H9 (cell line): ENCODE measurements at regions not wholly inside any gene's neighbourhood (a gene's known extent, or its start where the extent isn't known, plus 50 kb on each side); places are given as distances from the start of the nearest gene placed in this dataset.

ENCODE experiments used
- DNase-seq: peaks from one replicate; pipeline ENCODE4 v3.0.0-alpha.2; 2017
- H2AFZ ChIP-seq: one replicate; pipeline ENCODE4 v1.6.1; 2013; ENCODE audit warnings: mild to moderate bottlenecking, low read length, control low read depth, moderate library complexity
- H2AK5ac ChIP-seq: 2 replicates; pipeline ENCODE4 v1.6.1; 2013; ENCODE audit warnings: low read length, control low read depth, mixed read lengths; ENCODE audit not compliant: insufficient read length
- H2BK120ac ChIP-seq: one replicate; pipeline ENCODE4 v1.6.1; 2013; ENCODE audit warnings: low read depth, mild to moderate bottlenecking, low read length, control low read depth, inconsistent platforms; ENCODE audit not compliant: poor library complexity, severe bottlenecking
- H2BK12ac ChIP-seq: 2 replicates; pipeline ENCODE4 v1.6.1; 2013; ENCODE audit warnings: low read length, control low read depth, mixed read lengths, low read depth; ENCODE audit not compliant: insufficient read length
- H2BK15ac ChIP-seq: 2 replicates; pipeline ENCODE4 v1.6.1; 2013; ENCODE audit warnings: low read depth, low read length, control low read depth
- H2BK20ac ChIP-seq: one replicate; pipeline ENCODE4 v1.6.1; 2013; ENCODE audit warnings: low read depth, mild to moderate bottlenecking, low read length, control low read depth, inconsistent platforms; ENCODE audit not compliant: poor library complexity, severe bottlenecking
- H2BK5ac ChIP-seq: 2 replicates; pipeline ENCODE4 v1.6.1; 2013; ENCODE audit warnings: low read length, control low read depth, mixed read lengths; ENCODE audit not compliant: insufficient read length
- H3K14ac ChIP-seq: 2 replicates; pipeline ENCODE4 v1.6.1; 2013; ENCODE audit warnings: low read length, control low read depth; ENCODE audit not compliant: insufficient read depth
- H3K18ac ChIP-seq: 2 replicates; pipeline ENCODE4 v1.6.1; 2013; ENCODE audit warnings: low read depth, mild to moderate bottlenecking, mixed read lengths, low read length, control low read depth; ENCODE audit not compliant: insufficient read length
- H3K23ac ChIP-seq: 2 replicates; pipeline ENCODE4 v1.6.1; 2013; ENCODE audit warnings: low read length, control low read depth, mixed read lengths, low read depth; ENCODE audit not compliant: insufficient read length
- H3K23me2 ChIP-seq: 2 replicates; pipeline ENCODE4 v1.6.1; 2013; ENCODE audit warnings: low read depth, mild to moderate bottlenecking, mixed read lengths, low read length, control low read depth; ENCODE audit not compliant: insufficient read length, poor library complexity, severe bottlenecking
- H3K27ac ChIP-seq: 2 replicates; pipeline ENCODE4 v1.5.1; 2013; ENCODE audit warnings: low read length, control low read depth, mixed read lengths, low read depth; ENCODE audit not compliant: insufficient read length
- H3K27me3 ChIP-seq: 2 replicates; pipeline ENCODE4 v1.6.1; 2013; ENCODE audit warnings: low read length, control low read depth, inconsistent platforms; ENCODE audit not compliant: insufficient read depth
- H3K4ac ChIP-seq: 2 replicates; pipeline ENCODE4 v1.6.1; 2013; ENCODE audit warnings: low read depth, mild to moderate bottlenecking, control low read depth, inconsistent platforms, low read length, moderate library complexity
- H3K4me1 ChIP-seq: 2 replicates; pipeline ENCODE4 v1.6.1; 2013; ENCODE audit warnings: low read length, control low read depth, inconsistent platforms; ENCODE audit not compliant: insufficient read depth
- H3K4me2 ChIP-seq: 2 replicates; pipeline ENCODE4 v1.6.1; 2013; ENCODE audit warnings: low read length, control low read depth, mixed read lengths; ENCODE audit not compliant: insufficient read length, insufficient read depth
- H3K56ac ChIP-seq: 2 replicates; pipeline ENCODE4 v1.6.1; 2013; ENCODE audit warnings: low read depth, mild to moderate bottlenecking, mixed read lengths, low read length, control low read depth; ENCODE audit not compliant: insufficient read length
- H3K79me1 ChIP-seq: 2 replicates; pipeline ENCODE4 v1.6.1; 2013; ENCODE audit warnings: low read depth, mild to moderate bottlenecking, moderate library complexity, low read length, control low read depth, inconsistent platforms; ENCODE audit not compliant: insufficient read depth, poor library complexity, severe bottlenecking
- H3K79me2 ChIP-seq: 2 replicates; pipeline ENCODE4 v1.6.1; 2013; ENCODE audit warnings: low read length, control low read depth, inconsistent platforms; ENCODE audit not compliant: insufficient read depth
- H3K9ac ChIP-seq: 2 replicates; pipeline ENCODE4 v1.6.1; 2013; ENCODE audit warnings: low read length, control low read depth, mixed read lengths; ENCODE audit not compliant: insufficient read length; ENCODE audit errors: extremely low read depth
- H3K9me3 ChIP-seq: one replicate; pipeline ENCODE4 v1.6.1; 2013; ENCODE audit warnings: low read depth, low read length, inconsistent platforms; ENCODE audit not compliant: control insufficient read depth
- H3T11ph ChIP-seq: one replicate; pipeline ENCODE4 v1.6.1; 2013; ENCODE audit warnings: mild to moderate bottlenecking, low read length, control low read depth, inconsistent platforms
- H4K20me1 ChIP-seq: one replicate; pipeline ENCODE4 v1.6.1; 2013; ENCODE audit not compliant: control insufficient read depth, insufficient read length, insufficient read depth
- H4K5ac ChIP-seq: 2 replicates; pipeline ENCODE4 v1.6.1; 2013; ENCODE audit warnings: low read depth, mild to moderate bottlenecking, mixed read lengths, low read length, control low read depth; ENCODE audit not compliant: insufficient read length
- H4K8ac ChIP-seq: replicated peaks from 2 replicates; pipeline ENCODE4 v1.6.1; 2013; ENCODE audit warnings: low read length, control low read depth, mixed read lengths, low read depth; ENCODE audit not compliant: insufficient read length
- H4K91ac ChIP-seq: 2 replicates; pipeline ENCODE4 v1.6.1; 2013; ENCODE audit warnings: low read depth, mild to moderate bottlenecking, moderate library complexity, mixed read lengths, low read length, control low read depth; ENCODE audit not compliant: insufficient read length
- H3K27ac Mint-ChIP-seq, 3 experiments: 2 replicates in 2 of 3; 3 replicates in 1 of 3; pipeline ENCODE4 v1.8.0; 2020 to 2021; ENCODE audit warnings: mixed read lengths in 3 of 3, mild to moderate bottlenecking in 1 of 3, moderate library complexity in 1 of 3
- H3K27me3 Mint-ChIP-seq: 2 replicates; pipeline ENCODE4 v1.8.0; 2021; ENCODE audit warnings: low read depth, mild to moderate bottlenecking, moderate library complexity, mixed read lengths
- H3K36me3 Mint-ChIP-seq, 3 experiments: 2 replicates in 2 of 3; 3 replicates in 1 of 3; pipeline ENCODE4 v1.8.0; 2020 to 2021; ENCODE audit warnings: low read depth in 3 of 3, mixed read lengths in 3 of 3; ENCODE audit not compliant: insufficient read depth in 1 of 3
- H3K4me1 Mint-ChIP-seq, 2 experiments: 2 replicates each; pipeline ENCODE4 v1.8.0; 2020; ENCODE audit warnings: mixed read lengths in 2 of 2
- H3K4me3 Mint-ChIP-seq, 2 experiments: 2 replicates in 1 of 2; 3 replicates in 1 of 2; pipeline ENCODE4 v1.8.0; 2020 to 2021; ENCODE audit warnings: mild to moderate bottlenecking in 2 of 2, mixed read lengths in 2 of 2, moderate library complexity in 1 of 2
- H3K9me3 Mint-ChIP-seq, 2 experiments: 2 replicates in 1 of 2; 3 replicates in 1 of 2; pipeline ENCODE4 v1.8.0; 2020; ENCODE audit warnings: mild to moderate bottlenecking in 2 of 2, mixed read lengths in 2 of 2, moderate library complexity in 1 of 2
- CTCF ChIP-seq: fragments of 200-600 bp; sonication (generic); conservative IDR thresholded peaks from 3 replicates; pipeline ENCODE4 v1.8.0; 2021; ENCODE audit warnings: antibody characterized with exemption, mild to moderate bottlenecking
- WGBS: extraction: QIAGEN DNeasy Blood & Tissue Kit; methylation state at CpG from one replicate; pipeline ENCODE4 v1.1.7; 2013; ENCODE audit warnings: missing lambda C conversion rate, low lambda C conversion rate, mixed read lengths; ENCODE audit not compliant: insufficient read length; ENCODE audit errors: extremely low coverage; 5-methylcytosine and 5-hydroxymethylcytosine counted together

GRCh38 chr11:19561011-19561410, 151.6 kb upstream of the NAV2 start:
- no peak overlapping the region for H3K9ac ChIP-seq
- H2BK12ac ChIP-seq: no peak overlapping the region
- H2BK20ac ChIP-seq: no peak overlapping the region
- no peak overlapping the region for H3K4ac ChIP-seq
- no peak overlapping the region for H3K56ac ChIP-seq
- no peak overlapping the region for H3K4me2 ChIP-seq
- DNase-seq: no peak
- Mint-ChIP-seq H3K4me1 (peaks cover 5 to 21% of the 10 kb centered on the region in 2 experiments), H3K27ac (no peak overlapping the region), H3K36me3 (no peaks in the 10 kb centered on the region; a peak in 1 of 7 replicates), H3K4me3 (no peak overlapping the region), H3K9me3 (no peaks in the 10 kb centered on the region), H3K27me3 (peaks cover 4% of the 10 kb centered on the region)
- H4K5ac ChIP-seq: no peak overlapping the region
- no peaks in the 10 kb centered on the region for H4K20me1 ChIP-seq
- H3K23me2 ChIP-seq: no peaks in the 10 kb centered on the region
- no peak overlapping the region for H4K8ac ChIP-seq
- no peak overlapping the region for H3K14ac ChIP-seq
- H3T11ph ChIP-seq: no peak overlapping the region
- no peak overlapping the region for H3K23ac ChIP-seq
- H2AFZ ChIP-seq: no peak overlapping the region
- H2BK15ac ChIP-seq: no peak overlapping the region
- no peaks in the 10 kb centered on the region for H3K79me2 ChIP-seq
- H4K91ac ChIP-seq: no peak overlapping the region
- no peak overlapping the region for H2BK120ac ChIP-seq
- no peaks in the 10 kb centered on the region for H3K9me3 ChIP-seq
- H2AK5ac ChIP-seq: no peak overlapping the region
- H3K27ac ChIP-seq: no peak overlapping the region
- H3K4me1 ChIP-seq: no peaks in the 10 kb centered on the region
- no CpG with 5 or more reads among the region's 8 CpGs for WGBS
- TF ChIP-seq CTCF: no peak
- H2BK5ac ChIP-seq: no peak overlapping the region
- H3K18ac ChIP-seq: no peak overlapping the region
- H3K79me1 ChIP-seq: no peaks in the 10 kb centered on the region
- no peaks in the 10 kb centered on the region for H3K27me3 ChIP-seq
